HCT116 (cell line): ENCODE measurements at regions not wholly inside any gene's neighbourhood (a gene's known extent, or its start where the extent isn't known, plus 50 kb on each side); places are given as distances from the start of the nearest gene placed in this dataset.

Experiments used
- ATAC-seq: fragments of 200-7000 bp; cut with Tn5 transposase; 2 replicates; pipeline ENCODE4 v1.9.1; 2020; ENCODE audit warnings: mild to moderate bottlenecking, moderate library complexity
- BruUV-seq: library from RNA; stranded (reverse); fragments of 400-500 nt; replicated peaks from 2 replicates; lab custom pipeline; 2021; lab: Mats Ljungman, UMichigan
- CTCF ChIA-PET: fragments of 300-600 bp; sonication (Branson Sonifier 250); formaldehyde crosslinking; loops from one replicate; lab custom pipeline; 2021; ENCODE audit warnings: antibody characterized with exemption; lab: Charles Lee
- POLR2A ChIA-PET: fragments of 300-600, 350-600 bp; sonication (Branson Sonifier 250); formaldehyde crosslinking; loops from one replicate; lab custom pipeline; 2021; ENCODE audit warnings: antibody characterized with exemption; lab: Charles Lee
- RAD21 ChIA-PET, 2 experiments: fragments of 300-600 bp; sonication (Branson Sonifier 250); formaldehyde crosslinking; loops; one replicate each; lab custom pipeline; 2023; ENCODE audit warnings: low total read pairs in 2 of 2; ENCODE audit not compliant: uncharacterized antibody in 2 of 2, unreplicated experiment in 2 of 2, low non-redundant PET in 1 of 2; lab: Charles Lee
- DNase-seq: peaks from one replicate; pipeline ENCODE4 v3.0.0-alpha.2; 2010; ENCODE audit warnings: low read depth, low spot score
- H2AFZ ChIP-seq: fragments of 200-600 bp; shearing (Covaris generic), sonication (generic); 2 replicates; pipeline ENCODE4 v1.6.1; 2017; ENCODE audit warnings: low read depth, mixed run types, mixed read lengths, antibody characterized with exemption, low read length; ENCODE audit not compliant: poor library complexity, severe bottlenecking
- H3K27ac ChIP-seq: 2 replicates; pipeline ENCODE4 v1.5.1; 2012; ENCODE audit warnings: low read depth, low read length
- H3K27me3 ChIP-seq: fragments of 200-600 bp; sonication (generic); 2 replicates; pipeline ENCODE4 v1.6.1; 2016; ENCODE audit warnings: mixed run types, low read length, mixed read lengths; ENCODE audit not compliant: insufficient read depth
- H3K36me3 ChIP-seq, 2 experiments: fragments of 200-500 bp in 1 of 2; fragments of 200-600 bp in 1 of 2; sonication (Bioruptor generic) in 1 of 2; sonication (generic) in 1 of 2; 2 replicates each; pipeline versions ENCODE4 v1.5.1 to v1.6.1; 2014 to 2016; ENCODE audit warnings: low read length in 2 of 2, inconsistent platforms in 1 of 2, mixed read lengths in 1 of 2, mixed run types in 1 of 2; ENCODE audit not compliant: insufficient read depth in 2 of 2, control insufficient read depth in 1 of 2
- H3K4me1 ChIP-seq, 2 experiments: fragments of 200-600 bp in 1 of 2; sonication (generic) in 1 of 2; 2 replicates each; pipeline versions ENCODE4 v1.5.1 to v1.6.1; 2012 to 2017; ENCODE audit warnings: low read length in 2 of 2, inconsistent platforms in 1 of 2, mild to moderate bottlenecking in 1 of 2, mixed read lengths in 1 of 2, mixed run types in 1 of 2, moderate library complexity in 1 of 2; ENCODE audit not compliant: insufficient read depth in 2 of 2, control insufficient read depth in 1 of 2
- H3K4me2 ChIP-seq: fragments of 200-600 bp; sonication (generic); 2 replicates; pipeline ENCODE4 v1.6.1; 2017; ENCODE audit warnings: mixed run types, low read length, mixed read lengths
- H3K4me3 ChIP-seq, 2 experiments: fragments of 200-600 bp in 1 of 2; sonication (generic) in 1 of 2; replicated peaks in 1 of 2; 2 replicates each; pipeline ENCODE4 v1.5.1; 2011 to 2016; ENCODE audit warnings: low read length in 2 of 2, control low read depth in 1 of 2, low read depth in 1 of 2, mild to moderate bottlenecking in 1 of 2, mixed read lengths in 1 of 2, mixed run types in 1 of 2
- H3K79me2 ChIP-seq: fragments of 200-600 bp; sonication (generic); 2 replicates; pipeline ENCODE4 v1.6.1; 2017; ENCODE audit warnings: mild to moderate bottlenecking, mixed run types, low read length, moderate library complexity, mixed read lengths; ENCODE audit not compliant: insufficient read depth
- H3K9ac ChIP-seq: fragments of 200-600 bp; sonication (generic); 2 replicates; pipeline ENCODE4 v1.6.1; 2016; ENCODE audit warnings: low read length, mixed read lengths
- H3K9me2 ChIP-seq: fragments of 200-600 bp; sonication (generic), shearing (Covaris generic); 2 replicates; pipeline ENCODE4 v1.6.1; 2017; ENCODE audit warnings: mixed run types, mild to moderate bottlenecking, moderate library complexity; ENCODE audit not compliant: insufficient read depth
- H3K9me3 ChIP-seq, 2 experiments: fragments of 200-500 bp in 1 of 2; fragments of 200-600 bp in 1 of 2; sonication (Bioruptor generic) in 1 of 2; sonication (generic) in 1 of 2; 2 replicates each; pipeline ENCODE4 v1.6.1; 2014 to 2017; ENCODE audit warnings: low read length in 2 of 2, mixed read lengths in 2 of 2, inconsistent platforms in 1 of 2, low read depth in 1 of 2, mild to moderate bottlenecking in 1 of 2, mixed run types in 1 of 2, moderate library complexity in 1 of 2; ENCODE audit not compliant: control insufficient read depth in 1 of 2, insufficient read depth in 1 of 2
- H4K20me1 ChIP-seq: fragments of 200-600 bp; sonication (generic), shearing (Covaris generic); 2 replicates; pipeline ENCODE4 v1.6.1; 2017; ENCODE audit warnings: mixed run types, mild to moderate bottlenecking, moderate library complexity; ENCODE audit not compliant: insufficient read depth
- CEBPB ChIP-seq: IDR thresholded peaks from 2 replicates; pipeline ENCODE4 v1.6.1; 2012; ENCODE audit warnings: low read depth
- CTCF ChIP-seq, 3 experiments: fragments of 200-600 bp in 1 of 3; sonication (generic) in 1 of 3; IDR thresholded peaks in 2 of 3; conservative IDR thresholded peaks in 1 of 3; 2 replicates each; pipeline ENCODE4 v1.5.1; 2012 to 2017; ENCODE audit warnings: low read depth in 2 of 3, low read length in 2 of 3, antibody characterized with exemption in 1 of 3, borderline replicate concordance in 1 of 3, control low read depth in 1 of 3, mild to moderate bottlenecking in 1 of 3, mixed read lengths in 1 of 3, mixed run types in 1 of 3, moderate library complexity in 1 of 3; ENCODE audit not compliant: insufficient read depth in 1 of 3
- ELF1 ChIP-seq: IDR thresholded peaks from 2 replicates; pipeline ENCODE4 v1.6.1; 2012; ENCODE audit warnings: low read depth, borderline replicate concordance
- MAX ChIP-seq: IDR thresholded peaks from 2 replicates; pipeline ENCODE4 v1.6.1; 2012
- RAD21 ChIP-seq: IDR thresholded peaks from 2 replicates; pipeline ENCODE4 v1.6.1; 2012; ENCODE audit warnings: low read depth, mild to moderate bottlenecking
- REST ChIP-seq: IDR thresholded peaks from 2 replicates; pipeline ENCODE4 v1.6.1; 2012; ENCODE audit warnings: low read depth
- SP1 ChIP-seq: IDR thresholded peaks from 2 replicates; pipeline ENCODE4 v1.6.1; 2012; ENCODE audit warnings: low read depth
- TCF7L2 ChIP-seq: IDR thresholded peaks from 2 replicates; pipeline ENCODE4 v1.7.0; 2011; ENCODE audit warnings: borderline replicate concordance, inconsistent platforms; ENCODE audit not compliant: insufficient read depth, insufficient read length; ENCODE audit errors: extremely low read depth
- intact Hi-C: fragments of 100-400 bp; cut with micrococcal nuclease; formaldehyde crosslinking; loops from 2 replicates; pipeline ENCODE4 v1.10.0; 2022

- Histone ChIP-seq H2AFZ (no peak overlapping the region), H4K20me1 (no peaks in the 10 kb centered on the region), H3K4me1 (no peaks in the 10 kb centered on the region), H3K4me2 (no peak overlapping the region), H3K79me2 (no peaks in the 10 kb centered on the region), H3K9me2 (no peaks in the 10 kb centered on the region), H3K9ac (no peak overlapping the region), H3K27ac (no peak overlapping the region), H3K36me3 (no peaks in the 10 kb centered on the region), H3K27me3 (peaks cover 4% of the 10 kb centered on the region; the same call in 1 of the 2 replicates), H3K4me3 (no peak overlapping the region), H3K9me3 (no peaks in the 10 kb centered on the region)
- ATAC-seq (peak; percentile 66; the same call in 1 of the 2 replicates), DNase-seq (no peak)
- ChIA-PET POLR2A (no interaction called here), RAD21 (no interaction called here), CTCF (interaction anchor here (1.1 kb wide), 1 partner anchor 12 kb away, joined by 3 read pairs; no protein-coding TSS in a partner anchor)
- intact Hi-C loops, result no loop called here
- BruUV-seq, result no TSS peak
- no peak for TF ChIP-seq CEBPB
- no peak for TF ChIP-seq ELF1
- no peak for TF ChIP-seq TCF7L2
- no peak for TF ChIP-seq REST
- peak; percentile 31; the same call in 1 of the 2 replicates for TF ChIP-seq RAD21
- TF ChIP-seq SP1, result no peak
- TF ChIP-seq MAX, result no peak
- TF ChIP-seq CTCF (IDR thresholded peaks at IDR 0.05 in 2 of 3, conservative IDR thresholded peaks at IDR 0.05 in 1 of 3; ENCODE audit: borderline replicate concordance in 1 of 3, insufficient read depth in 1 of 3, low read depth in 2 of 3, low read length in 2 of 3), result peak; percentile 22 to 81 (median 78); a peak in 5 of 6 replicates
Observed at GRCh38 chr3:8336456-8336855, 165.2 kb upstream of the LMCD1 start.
